HK-2 (cell line): ENCODE measurements at regions not wholly inside any gene's neighbourhood (a gene's known extent, or its start where the extent isn't known, plus 50 kb on each side); places are given as distances from the start of the nearest gene placed in this dataset.
"Not testable (repeated sequence)": the region's sequence is repeated elsewhere in the genome, so short reads cannot be mapped to it uniquely, and the experiment has no call there.

Source experiments
- DNase-seq: peaks from one replicate; pipeline ENCODE4 v3.0.0-alpha.2; 2018; ENCODE audit not compliant: unreplicated experiment

- DNase-seq, result no peak
Measured at GRCh38 chr7:106450716-106451115, 165.9 kb upstream of the NAMPT start.

- DNase-seq, result no peak
Measured at GRCh38 chr7:106448992-106449859, 164.4 kb upstream of the NAMPT start.

- no peak for DNase-seq
Measured at GRCh38 chr7:106448346-106448991, 163.7 kb upstream of the NAMPT start.

GRCh38 chr7:106447318-106447847, 162.6 kb upstream of the NAMPT start:
- no peak for DNase-seq

- not testable (repeated sequence) for DNase-seq
Measured at GRCh38 chr7:106445366-106445765, 160.6 kb upstream of the NAMPT start.

GRCh38 chr7:106444068-106444655, 159.4 kb upstream of the NAMPT start:
- DNase-seq, result no peak

GRCh38 chr7:106443156-106443555, 158.4 kb upstream of the NAMPT start:
- DNase-seq, result no peak

GRCh38 chr7:106442476-106442875, 157.7 kb upstream of the NAMPT start:
- DNase-seq, result no peak

GRCh38 chr7:106441343-106441742, 156.6 kb upstream of the NAMPT start:
- DNase-seq, result not testable (repeated sequence)

GRCh38 chr7:106436933-106437332, 152.2 kb upstream of the NAMPT start:
- not testable (repeated sequence) for DNase-seq

GRCh38 chr7:106433377-106433776, 148.6 kb upstream of the NAMPT start:
- no peak for DNase-seq

- no peak for DNase-seq
Measured at GRCh38 chr7:106430535-106431455, 146.0 kb upstream of the NAMPT start.

GRCh38 chr7:106430103-106430502, 145.3 kb upstream of the NAMPT start:
- no peak for DNase-seq

GRCh38 chr7:106426803-106427202, 142.0 kb upstream of the NAMPT start:
- DNase-seq, result no peak

GRCh38 chr7:106425017-106425719, 140.4 kb upstream of the NAMPT start:
- peak; percentile 66 for DNase-seq

GRCh38 chr7:106424476-106425016, 139.8 kb upstream of the NAMPT start:
- no peak for DNase-seq

- DNase-seq, result no peak
Measured at GRCh38 chr7:106423821-106424475, 139.2 kb upstream of the NAMPT start.

GRCh38 chr7:106423111-106423510, 138.3 kb upstream of the NAMPT start:
- no peak for DNase-seq

GRCh38 chr7:106421181-106421762, 136.5 kb upstream of the NAMPT start:
- DNase-seq, result peak; percentile 68

- DNase-seq, result no peak
Measured at GRCh38 chr7:106420736-106421135, 136.0 kb upstream of the NAMPT start.
